HG03378 (cell line): ENCODE measurements at regions not wholly inside any gene's neighbourhood (a gene's known extent, or its start where the extent isn't known, plus 50 kb on each side); places are given as distances from the start of the nearest gene placed in this dataset.
"Not testable (repeated sequence)": the region's sequence is repeated elsewhere in the genome, so short reads cannot be mapped to it uniquely, and the experiment has no call there.

Experiments
- ATAC-seq: cut with Tn5 transposase; IDR thresholded peaks from one replicate; pipeline ENCODE4 v1.9.1; 2021; ENCODE audit warnings: mild to moderate bottlenecking, moderate library complexity; ENCODE audit not compliant: unreplicated experiment

- ATAC-seq, result no peak
These were observed 57.7 kb downstream of the SOX3 start for GRCh38 chrX:140447150-140447549.

- no peak for ATAC-seq
These were observed 64.0 kb downstream of the SOX3 start for GRCh38 chrX:140440876-140441275.

- no peak for ATAC-seq
These were observed 65.4 kb downstream of the SOX3 start for GRCh38 chrX:140439476-140439875.

GRCh38 chrX:140434347-140434746 lies 70.5 kb downstream of the SOX3 start:
- no peak for ATAC-seq

- no peak for ATAC-seq
These were observed 71.3 kb downstream of the SOX3 start for GRCh38 chrX:140433582-140433981.

GRCh38 chrX:140432346-140433175 lies 72.3 kb downstream of the SOX3 start:
- ATAC-seq, result no peak

GRCh38 chrX:140431521-140431920 lies 73.3 kb downstream of the SOX3 start:
- ATAC-seq, result no peak

GRCh38 chrX:140425712-140426395 lies 79.0 kb downstream of the SOX3 start:
- no peak for ATAC-seq

GRCh38 chrX:140422501-140422900 lies 82.4 kb downstream of the SOX3 start:
- ATAC-seq, result no peak

- not testable (repeated sequence) for ATAC-seq
These were observed 102.7 kb downstream of the SOX3 start for GRCh38 chrX:140402131-140402530.

- not testable (repeated sequence) for ATAC-seq
These were observed 108.5 kb downstream of the SOX3 start for GRCh38 chrX:140396326-140396725.

GRCh38 chrX:140393507-140393906 lies 111.4 kb downstream of the SOX3 start:
- no peak for ATAC-seq

- no peak for ATAC-seq
These were observed 113.6 kb downstream of the SOX3 start for GRCh38 chrX:140391313-140391712.

GRCh38 chrX:140389331-140389730 lies 115.5 kb downstream of the SOX3 start:
- ATAC-seq, result no peak

GRCh38 chrX:140362861-140363260 lies 142.0 kb downstream of the SOX3 start:
- no peak for ATAC-seq

GRCh38 chrX:140360924-140361323 lies 143.9 kb downstream of the SOX3 start:
- no peak for ATAC-seq

- no peak for ATAC-seq
These were observed 144.6 kb downstream of the SOX3 start for GRCh38 chrX:140360284-140360683.

- ATAC-seq, result no peak
These were observed 148.9 kb downstream of the SOX3 start for GRCh38 chrX:140355922-140356321.

- no peak for ATAC-seq
These were observed 149.4 kb downstream of the SOX3 start for GRCh38 chrX:140355429-140355828.

GRCh38 chrX:140354431-140355120 lies 150.3 kb downstream of the SOX3 start:
- ATAC-seq, result no peak

- no peak for ATAC-seq
These were observed 158.1 kb downstream of the SOX3 start for GRCh38 chrX:140346729-140347128.
